CD4-positive, alpha-beta T cell treated with Interleukin-21 for 1 hour (primary cell): ENCODE measurements at regions not wholly inside any gene's neighbourhood (a gene's known extent, or its start where the extent isn't known, plus 50 kb on each side); places are given as distances from the start of the nearest gene placed in this dataset.

Source experiments
- DNase-seq: peaks from one replicate; pipeline ENCODE4 v3.0.0-alpha.2; 2020

DNA sequence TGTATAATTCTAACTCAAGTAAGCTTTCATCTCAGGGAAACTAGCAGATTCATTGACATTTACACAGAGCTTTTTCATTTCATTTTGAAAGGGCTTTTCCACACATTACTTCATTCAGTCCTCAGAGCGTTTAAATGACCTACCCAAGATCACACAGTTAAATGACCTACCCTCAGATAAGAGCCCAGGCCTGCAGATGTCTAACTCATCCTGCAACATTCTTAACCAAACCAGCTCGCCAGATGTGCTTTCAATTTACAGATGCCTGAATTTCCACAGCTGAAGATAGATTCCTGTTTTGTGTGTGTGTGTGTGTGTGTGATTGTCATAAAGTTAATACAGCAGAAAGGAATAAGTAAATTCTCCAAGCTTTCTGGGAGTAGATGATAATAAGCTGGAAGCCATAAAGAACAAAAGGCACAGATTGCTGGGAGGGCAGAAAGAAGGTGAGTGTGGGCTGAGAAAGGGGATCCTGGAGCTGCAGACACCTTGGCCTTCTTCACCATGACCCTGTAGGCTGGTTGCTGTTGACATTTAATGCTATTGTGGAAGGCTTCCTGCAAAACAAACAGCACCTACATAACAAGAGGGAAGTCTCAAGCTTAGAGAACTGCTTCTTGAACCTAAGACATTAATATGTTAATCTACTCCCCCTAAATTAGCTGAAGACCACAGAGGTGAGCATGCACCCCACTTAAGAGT is 489.7 kb upstream of the CELF2 start:
- DNase-seq, result no peak

- DNase-seq, result no peak
These were observed 489.1 kb upstream of the CELF2 start for GRCh38 chr10:10528563-10528910.

- no peak for DNase-seq
These were observed 487.4 kb upstream of the CELF2 start for GRCh38 chr10:10530313-10530712.

DNA sequence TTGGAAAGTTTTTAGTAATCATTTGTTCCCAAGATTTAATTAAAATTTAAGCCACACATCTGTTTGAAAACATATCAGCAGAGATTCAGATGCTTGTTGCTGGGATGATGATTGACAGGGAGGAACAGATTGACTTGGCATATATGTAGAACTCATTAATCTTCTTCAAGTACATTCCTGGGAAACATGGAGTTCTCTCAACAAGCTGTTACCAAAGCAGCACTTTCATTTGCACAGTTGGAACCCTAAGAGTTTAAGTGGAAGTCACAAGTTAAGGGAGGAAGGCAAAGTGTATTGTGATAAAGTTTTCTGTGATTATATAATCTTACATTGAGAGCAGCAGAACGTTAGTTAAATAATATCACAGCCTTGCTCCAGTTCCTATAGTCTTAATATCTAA is 485.4 kb upstream of the CELF2 start:
- no peak for DNase-seq

DNA sequence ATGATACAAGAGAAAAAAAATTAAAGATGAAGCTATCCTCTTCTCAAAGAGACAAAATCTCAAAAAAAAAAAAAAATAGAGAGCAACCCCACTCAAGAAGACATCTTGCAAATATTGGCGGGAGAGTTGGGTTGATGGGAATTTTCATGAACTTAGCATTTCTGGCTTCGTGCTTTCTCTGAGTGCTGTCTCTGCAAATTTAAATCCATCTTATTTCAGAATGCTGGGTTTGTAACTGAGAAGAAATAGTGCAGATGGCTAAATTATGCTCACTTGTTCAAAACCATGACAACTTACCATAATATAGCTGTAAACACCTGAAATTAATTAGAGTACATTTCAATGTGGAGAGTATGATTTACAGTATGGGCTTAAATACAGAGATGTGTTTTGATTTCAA is 484.8 kb upstream of the CELF2 start:
- DNase-seq, result no peak

GRCh38 chr10:10533437-10533836 is 484.2 kb upstream of the CELF2 start:
- DNase-seq, result no peak

- DNase-seq, result no peak
These were observed 479.3 kb upstream of the CELF2 start for GRCh38 chr10:10538326-10538725.

DNA sequence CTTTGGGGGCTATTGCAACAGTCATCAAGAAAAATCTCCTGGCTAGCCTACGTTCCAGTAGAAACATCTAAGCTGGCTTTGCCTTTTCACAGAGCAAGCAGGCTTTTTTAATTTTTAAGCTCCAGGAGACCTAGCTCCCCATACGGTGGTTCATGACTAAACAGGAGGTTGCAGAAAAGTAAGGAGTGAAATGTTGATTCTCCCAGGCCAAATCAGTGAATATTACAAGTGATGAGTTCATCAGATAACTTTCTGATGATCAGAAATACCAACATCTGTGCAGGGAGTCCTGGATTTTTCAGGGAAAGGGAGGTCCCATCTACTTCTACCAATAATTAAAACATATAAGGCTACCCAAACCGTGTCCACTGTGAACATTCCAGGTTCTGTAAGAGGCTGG is 477.3 kb upstream of the CELF2 start:
- no peak for DNase-seq

GRCh38 chr10:10542477-10542876 is 475.2 kb upstream of the CELF2 start:
- no peak for DNase-seq

- DNase-seq, result no peak
These were observed 472.8 kb upstream of the CELF2 start for GRCh38 chr10:10544890-10545289.

DNA sequence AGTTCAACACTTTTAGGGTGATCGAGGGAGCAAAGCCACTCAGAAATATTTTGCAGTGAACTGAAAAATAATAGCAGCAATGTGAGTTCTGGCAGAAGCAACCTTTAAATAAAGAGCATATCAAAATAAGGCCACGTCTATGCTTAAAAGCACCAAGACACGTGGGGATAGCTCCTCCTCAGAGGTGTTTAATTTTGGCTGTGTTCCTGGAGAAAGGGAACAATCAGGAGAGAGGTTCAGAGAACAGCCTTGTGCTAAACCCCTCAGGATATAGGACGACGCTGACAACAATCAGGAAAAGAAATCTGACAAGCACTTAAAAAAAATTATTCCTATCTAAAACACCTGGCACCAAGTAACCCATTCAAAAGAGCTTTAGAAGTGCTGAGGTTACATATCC is 471.9 kb upstream of the CELF2 start:
- DNase-seq, result no peak

DNA sequence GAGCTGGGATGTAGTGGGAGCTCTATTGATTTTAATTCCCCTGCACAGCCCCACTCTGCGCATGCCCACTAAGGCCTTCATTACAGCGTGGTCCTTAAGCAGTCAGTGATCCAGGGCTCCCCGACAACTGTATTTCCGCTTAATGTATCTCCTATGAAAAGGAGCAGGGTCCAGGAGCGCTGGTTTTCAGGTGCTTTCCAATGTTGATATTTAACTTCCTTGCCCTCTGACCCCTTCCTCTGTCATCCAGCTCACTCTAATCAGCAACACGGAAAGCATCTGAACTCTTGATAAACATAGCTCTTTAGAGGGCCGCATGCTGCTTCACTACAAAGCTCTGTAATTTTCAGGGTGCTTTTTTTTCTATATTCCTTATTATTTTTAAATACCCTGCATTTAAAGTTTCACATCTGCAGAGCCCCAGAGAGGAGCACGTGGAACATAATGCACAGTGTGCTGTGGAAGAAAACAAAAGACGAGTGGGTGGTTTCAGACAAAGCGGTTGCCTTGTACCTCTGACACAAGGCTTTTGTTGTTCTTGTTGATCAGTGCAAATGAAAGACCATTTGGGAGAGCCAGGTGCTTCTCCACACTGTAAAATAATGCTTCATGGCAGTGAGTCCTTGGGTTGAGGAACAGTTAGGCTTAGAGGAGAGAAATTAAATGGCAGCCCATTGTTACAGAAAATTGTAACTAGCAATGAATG is 465.9 kb upstream of the CELF2 start:
- no peak for DNase-seq

GRCh38 chr10:10552948-10553347 is 464.7 kb upstream of the CELF2 start:
- DNase-seq, result no peak

- no peak for DNase-seq
These were observed 453.4 kb upstream of the CELF2 start for GRCh38 chr10:10564081-10564794.

- no peak for DNase-seq
These were observed 440.7 kb upstream of the CELF2 start for GRCh38 chr10:10576937-10577336.

DNA sequence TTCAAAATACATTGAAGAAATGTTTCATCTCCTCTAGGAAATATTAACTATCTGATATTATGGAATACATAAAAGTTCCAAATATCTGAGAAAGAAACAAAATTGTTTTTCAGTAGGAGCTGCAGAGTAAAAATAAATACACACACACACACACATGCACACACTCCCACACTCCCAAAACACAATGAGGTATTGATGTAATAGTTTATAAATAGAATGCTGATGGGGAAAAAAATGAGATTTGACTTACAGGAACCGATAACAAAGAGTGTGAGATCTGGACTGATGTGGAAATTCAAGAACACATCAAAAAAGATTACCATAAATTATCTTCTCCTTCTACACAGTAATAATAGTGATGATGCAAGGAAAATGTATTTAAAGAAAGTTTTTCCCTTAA is 438.0 kb upstream of the CELF2 start:
- no peak for DNase-seq

DNA sequence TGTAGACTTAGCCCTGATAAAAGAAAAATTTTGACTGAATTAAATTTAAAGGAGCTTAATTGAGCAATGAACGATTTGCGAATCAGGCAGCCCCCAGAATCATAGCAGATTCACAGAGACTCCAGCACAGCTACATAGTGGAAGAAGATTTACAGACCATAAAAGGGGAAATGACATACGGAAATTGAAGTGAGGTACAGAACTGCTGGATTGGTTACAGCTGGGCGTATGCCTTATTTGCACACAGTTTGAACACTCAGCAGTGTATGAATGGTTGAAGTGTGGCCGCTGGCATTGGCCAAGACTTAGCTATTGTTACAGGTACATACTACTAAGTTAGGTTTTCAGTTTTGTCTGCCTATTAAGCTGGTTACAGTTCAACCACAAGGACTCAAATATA is 433.5 kb upstream of the CELF2 start:
- DNase-seq, result no peak

GRCh38 chr10:10587744-10588393 is 429.8 kb upstream of the CELF2 start:
- DNase-seq, result no peak

DNA sequence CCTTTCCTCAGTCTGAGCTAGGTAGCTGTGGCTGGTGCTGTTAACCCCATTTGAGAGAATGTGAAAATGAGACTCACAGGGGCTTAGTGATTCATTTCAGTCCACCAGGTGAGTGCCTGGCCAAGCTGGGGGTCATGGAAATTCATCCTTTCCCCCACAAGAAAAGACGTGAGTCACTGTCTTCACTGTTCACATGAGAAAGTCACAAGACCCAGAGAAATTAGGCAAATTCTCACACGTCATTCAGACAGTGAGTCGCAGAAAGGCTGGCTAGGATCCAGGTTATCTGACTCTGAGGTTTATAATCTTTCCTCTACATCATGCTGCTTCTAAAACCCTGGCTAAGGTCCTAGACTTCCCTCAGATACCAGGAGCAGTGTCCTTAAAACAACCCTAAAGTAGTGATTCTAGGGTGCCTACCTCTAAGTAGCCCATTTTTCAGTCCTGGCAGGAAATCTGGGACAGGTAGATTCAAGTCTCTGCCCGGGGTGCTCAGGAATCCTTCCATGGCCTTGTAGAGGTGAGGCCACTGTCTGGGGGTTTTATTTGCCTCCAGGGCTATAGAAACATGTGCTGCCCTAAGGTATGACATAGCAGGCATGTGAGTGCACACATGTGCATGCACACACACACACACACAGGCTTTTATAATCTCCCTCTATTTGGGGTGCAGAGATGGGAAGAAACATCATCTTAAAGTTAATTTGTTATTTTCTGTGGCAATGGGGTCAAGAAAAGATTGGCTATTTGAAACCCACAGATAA is 427.9 kb upstream of the CELF2 start:
- no peak for DNase-seq

DNA sequence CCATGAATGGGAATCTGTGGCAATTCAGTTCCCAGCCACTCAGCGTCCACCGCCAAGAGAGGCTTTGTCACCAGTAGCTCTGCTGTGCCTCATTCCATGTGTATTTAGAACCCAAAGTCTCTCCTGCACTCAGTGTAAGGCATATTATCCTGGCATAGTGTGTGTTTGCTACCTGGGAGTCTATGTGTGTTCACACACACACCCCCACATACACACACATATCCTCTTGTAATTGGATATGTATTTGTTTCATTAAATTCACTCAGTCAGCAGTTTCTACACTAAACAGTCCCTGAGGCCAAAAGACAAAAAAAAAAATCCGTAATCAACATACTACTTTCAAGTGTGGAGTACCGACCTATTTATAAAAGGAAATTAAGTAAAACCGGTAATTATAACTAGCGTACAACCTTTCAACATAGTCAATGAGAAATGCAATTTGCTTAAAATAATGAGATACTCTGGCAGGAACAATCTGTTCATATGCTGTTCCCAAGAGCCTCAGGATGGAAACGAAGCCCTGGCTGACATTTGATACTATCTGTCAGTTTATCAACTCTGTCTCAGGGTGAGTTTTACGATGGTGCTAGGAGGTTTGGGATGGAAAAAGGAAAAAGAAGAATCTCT is 425.8 kb upstream of the CELF2 start:
- no peak for DNase-seq

DNA sequence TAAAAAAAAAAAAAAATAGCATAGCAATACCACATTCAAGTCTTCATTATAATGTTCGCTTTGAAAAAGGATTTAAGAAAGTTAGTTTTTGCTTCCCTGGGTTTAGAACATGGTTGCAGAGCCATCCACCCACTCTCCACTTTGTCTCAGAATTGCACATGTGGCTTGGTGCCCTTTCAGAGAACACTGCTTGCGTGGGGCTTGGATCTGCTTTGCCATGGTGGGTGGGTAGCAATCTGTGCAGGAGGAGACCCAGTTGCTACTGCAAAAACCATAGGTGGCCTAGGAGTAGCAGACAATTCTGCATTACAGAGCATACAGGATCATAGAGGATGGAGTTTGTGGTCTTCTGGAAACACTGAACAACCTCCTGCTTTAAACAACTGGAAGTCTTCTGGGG is 421.4 kb upstream of the CELF2 start:
- DNase-seq, result no peak

GRCh38 chr10:10598297-10598696 is 419.4 kb upstream of the CELF2 start:
- DNase-seq, result no peak

- no peak for DNase-seq
These were observed 417.7 kb upstream of the CELF2 start for GRCh38 chr10:10600004-10600403.
